ENCODE measurements at regions not wholly inside any gene's neighbourhood (a gene's known extent, or its start where the extent isn't known, plus 50 kb on each side); places are given as distances from the start of the nearest gene placed in this dataset.

DNA sequence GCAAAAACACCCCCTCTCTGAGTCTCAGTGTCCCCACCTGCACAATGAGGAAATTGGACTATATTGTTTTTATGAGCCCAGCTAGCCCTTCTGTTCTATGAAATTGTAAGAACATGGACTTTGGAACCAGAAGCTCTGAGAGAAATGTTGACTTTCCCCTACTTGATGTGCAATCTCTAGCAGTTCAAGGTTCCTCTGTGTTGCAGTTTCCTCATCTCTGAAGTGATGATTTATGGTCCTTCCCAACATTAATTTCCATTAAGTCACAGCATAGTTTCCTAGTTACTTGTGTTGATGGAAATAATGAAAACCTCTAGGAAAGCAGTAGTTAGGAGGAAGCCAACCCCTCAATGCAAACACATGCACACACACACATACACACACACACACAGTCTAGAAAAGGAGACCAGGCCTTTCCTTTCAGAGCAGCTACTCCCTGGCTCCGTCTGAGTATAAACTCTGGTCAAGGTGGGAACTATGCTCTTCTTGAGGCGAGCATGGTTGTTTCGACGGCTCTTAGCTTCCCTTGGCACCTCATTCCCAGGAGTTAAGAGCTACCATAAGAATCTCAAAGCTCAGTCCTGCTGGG is 518.4 kb downstream of the SOX6 start:
- Histone ChIP-seq H3K36me3 (no peaks in the 10 kb centered on the region), H3K4me1 (no peaks in the 10 kb centered on the region; the same call in 1 of the 2 replicates), H3K9me3 (no peaks in the 10 kb centered on the region), H3K4me3 (ENCODE audit: low read depth, low read length) (no peak overlapping the region), H3K27me3 (no peaks in the 10 kb centered on the region)
- TF ChIP-seq, protein P1, sequence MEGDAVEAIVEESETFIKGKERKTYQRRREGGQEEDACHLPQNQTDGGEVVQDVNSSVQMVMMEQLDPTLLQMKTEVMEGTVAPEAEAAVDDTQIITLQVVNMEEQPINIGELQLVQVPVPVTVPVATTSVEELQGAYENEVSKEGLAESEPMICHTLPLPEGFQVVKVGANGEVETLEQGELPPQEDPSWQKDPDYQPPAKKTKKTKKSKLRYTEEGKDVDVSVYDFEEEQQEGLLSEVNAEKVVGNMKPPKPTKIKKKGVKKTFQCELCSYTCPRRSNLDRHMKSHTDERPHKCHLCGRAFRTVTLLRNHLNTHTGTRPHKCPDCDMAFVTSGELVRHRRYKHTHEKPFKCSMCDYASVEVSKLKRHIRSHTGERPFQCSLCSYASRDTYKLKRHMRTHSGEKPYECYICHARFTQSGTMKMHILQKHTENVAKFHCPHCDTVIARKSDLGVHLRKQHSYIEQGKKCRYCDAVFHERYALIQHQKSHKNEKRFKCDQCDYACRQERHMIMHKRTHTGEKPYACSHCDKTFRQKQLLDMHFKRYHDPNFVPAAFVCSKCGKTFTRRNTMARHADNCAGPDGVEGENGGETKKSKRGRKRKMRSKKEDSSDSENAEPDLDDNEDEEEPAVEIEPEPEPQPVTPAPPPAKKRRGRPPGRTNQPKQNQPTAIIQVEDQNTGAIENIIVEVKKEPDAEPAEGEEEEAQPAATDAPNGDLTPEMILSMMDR (IDR thresholded peaks at IDR 0.05; ENCODE audit: low read depth, low read length) = no peak
- DNase-seq = no peak

DNA sequence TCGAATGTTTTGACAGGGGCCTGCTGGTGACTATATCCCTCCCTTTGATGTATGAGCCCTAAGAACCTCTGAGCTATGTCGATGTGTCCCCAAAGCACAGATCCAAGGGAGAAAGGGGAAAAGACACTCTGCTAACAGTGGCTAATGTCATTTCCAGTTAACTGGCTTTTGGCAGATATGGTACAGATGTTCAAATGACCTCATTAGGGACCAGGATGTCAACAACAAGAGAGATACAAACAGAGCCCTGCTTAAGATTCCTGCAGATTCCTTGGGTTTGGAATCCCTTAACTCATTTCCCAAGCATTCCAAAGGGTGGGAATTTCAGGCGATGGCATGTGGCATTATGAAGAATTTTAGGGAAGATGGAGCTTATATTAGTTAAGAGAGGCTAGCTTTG is 517.3 kb downstream of the SOX6 start:
- Histone ChIP-seq H3K9me3 (no peaks in the 10 kb centered on the region), H3K36me3 (no peaks in the 10 kb centered on the region), H3K4me3 (ENCODE audit: low read depth, low read length) (no peak overlapping the region), H3K27me3 (no peaks in the 10 kb centered on the region), H3K4me1 (peaks cover 4% of the 10 kb centered on the region)
- TF ChIP-seq, protein P1 (IDR thresholded peaks at IDR 0.05; ENCODE audit: low read depth, low read length) = no peak
- no peak for DNase-seq

DNA sequence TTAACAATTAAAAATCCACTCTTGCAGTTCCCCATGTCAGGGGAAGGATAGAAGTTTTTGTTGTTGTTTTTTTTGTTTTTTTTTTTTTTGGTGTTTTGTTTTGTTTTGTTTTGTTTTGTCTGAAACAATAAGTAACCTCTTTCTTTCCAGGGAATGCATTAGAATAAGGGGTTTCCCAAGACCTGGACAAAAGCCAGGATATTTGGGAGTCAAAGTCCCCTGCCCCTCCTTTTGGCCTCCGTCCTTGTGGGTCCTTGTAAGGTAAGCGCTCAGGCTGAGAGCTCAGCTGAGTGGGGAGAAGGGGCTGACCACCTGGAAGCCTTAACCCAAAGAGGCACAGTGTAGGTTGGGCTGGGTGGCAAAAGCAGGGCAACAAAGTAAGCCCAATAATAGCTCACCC is 515.4 kb downstream of the SOX6 start:
- Histone ChIP-seq H3K36me3 (no peaks in the 10 kb centered on the region), H3K4me3 (ENCODE audit: low read depth, low read length) (no peak overlapping the region), H3K4me1 (peaks cover 4% of the 10 kb centered on the region), H3K9me3 (no peaks in the 10 kb centered on the region), H3K27me3 (no peaks in the 10 kb centered on the region)
- DNase-seq = no peak
- TF ChIP-seq, protein P1 (IDR thresholded peaks at IDR 0.05; ENCODE audit: low read depth, low read length) = no peak

DNA sequence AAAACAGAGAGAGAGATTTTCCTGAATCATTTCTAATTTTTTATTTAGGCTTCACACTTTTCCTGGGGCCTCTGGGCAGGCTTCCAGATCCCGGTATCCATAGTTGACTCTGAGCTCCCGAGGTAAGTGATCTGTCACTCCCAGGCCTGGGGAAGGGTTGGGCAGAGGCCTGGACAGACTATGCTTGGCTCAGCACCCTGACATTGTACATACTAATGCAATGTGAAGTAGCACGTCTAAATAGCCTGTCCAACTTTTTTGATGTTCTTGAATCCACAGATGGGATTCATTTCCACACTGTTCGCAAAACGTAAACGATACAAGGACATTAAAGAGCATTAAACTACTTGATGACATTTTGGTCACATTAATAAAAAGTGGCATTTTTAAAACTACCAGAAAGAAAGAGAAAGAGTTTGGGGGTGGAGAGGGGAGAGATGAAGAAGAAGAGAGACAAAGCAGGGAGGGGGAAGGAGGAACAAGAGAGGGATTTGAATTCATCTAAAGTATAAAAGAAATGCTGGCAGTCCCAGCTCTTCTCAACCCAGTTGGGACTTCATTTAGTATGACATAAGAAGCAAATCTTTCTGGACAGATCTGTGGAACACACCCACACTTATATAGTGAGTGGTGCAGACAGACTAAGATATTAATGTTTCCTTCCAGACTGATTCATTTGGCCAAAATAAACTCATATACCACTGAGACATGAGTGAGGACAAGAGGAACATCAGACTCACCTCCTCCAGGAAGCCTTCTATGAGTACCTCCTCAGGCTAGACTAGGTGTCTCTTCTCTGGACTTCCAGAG is 514.2 kb downstream of the SOX6 start:
- peak; percentile 42 for DNase-seq
- H3K4me1 ChIP-seq = peaks cover 4% of the 10 kb centered on the region
- H3K27me3 ChIP-seq = no peaks in the 10 kb centered on the region
- no peak overlapping the region for H3K4me3 ChIP-seq (ENCODE audit: low read depth, low read length)
- H3K9me3 ChIP-seq = no peaks in the 10 kb centered on the region
- TF ChIP-seq, protein P1 (IDR thresholded peaks at IDR 0.05; ENCODE audit: low read depth, low read length) = no peak
- H3K36me3 ChIP-seq = no peaks in the 10 kb centered on the region

DNA sequence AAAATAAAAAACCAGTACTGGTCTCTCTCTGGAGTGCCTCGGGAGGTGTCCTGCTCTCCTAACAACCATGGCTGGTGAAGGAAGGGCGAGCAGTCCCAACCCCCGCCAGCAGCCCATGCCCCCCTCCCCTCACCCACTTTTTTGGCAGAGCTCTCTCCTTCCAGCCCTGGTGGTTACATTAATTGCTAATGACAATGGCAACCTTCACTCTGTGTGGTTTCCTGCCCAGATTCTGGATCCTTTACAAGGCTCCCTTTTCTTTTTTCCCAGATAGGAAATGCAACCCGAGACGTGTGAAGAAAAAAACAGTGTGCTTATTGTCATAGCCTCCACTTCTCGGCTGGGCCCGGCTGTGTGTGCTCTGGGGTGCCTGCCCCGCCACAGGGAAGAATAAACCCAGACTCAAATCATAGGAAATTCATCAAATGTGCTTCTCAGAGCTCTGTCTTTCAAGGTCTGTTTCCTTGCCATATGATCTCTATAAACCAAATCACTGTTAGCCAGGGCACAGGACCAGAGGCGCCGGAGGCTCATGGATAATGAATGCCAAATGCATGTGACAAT is 513.0 kb downstream of the SOX6 start:
- TF ChIP-seq, protein P1 (IDR thresholded peaks at IDR 0.05; ENCODE audit: low read depth, low read length) = no peak
- DNase-seq = peak; percentile 42
- no peaks in the 10 kb centered on the region for H3K36me3 ChIP-seq
- H3K9me3 ChIP-seq = no peaks in the 10 kb centered on the region
- H3K4me1 ChIP-seq = peaks cover 4% of the 10 kb centered on the region
- H3K4me3 ChIP-seq (ENCODE audit: low read depth, low read length) = 0 out of 2 replicates have a peak overlapping the region, but pooled peaks have one; percentile 8
- no peaks in the 10 kb centered on the region for H3K27me3 ChIP-seq

DNA sequence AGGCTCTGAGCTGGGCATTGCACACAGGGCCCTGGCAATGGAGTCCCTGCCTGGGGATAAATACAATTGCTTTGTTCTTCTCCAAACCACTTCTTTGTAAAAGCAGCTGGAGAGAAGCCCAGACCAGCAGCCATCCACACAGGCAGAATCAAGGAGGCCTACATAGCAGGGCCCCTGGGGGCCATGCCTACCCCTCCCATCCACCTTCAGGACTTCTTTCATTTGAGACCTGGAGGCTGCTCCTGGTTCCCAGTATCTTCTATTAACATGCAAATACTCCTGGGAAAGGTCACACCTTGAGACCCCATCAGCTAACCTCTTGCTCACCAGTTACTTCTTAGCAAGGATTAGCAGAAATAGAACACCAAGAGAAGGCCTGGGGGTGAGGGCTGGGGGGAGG is 511.1 kb downstream of the SOX6 start:
- no peak overlapping the region for H3K4me3 ChIP-seq (ENCODE audit: low read depth, low read length)
- no peaks in the 10 kb centered on the region for H3K36me3 ChIP-seq
- H3K9me3 ChIP-seq = no peaks in the 10 kb centered on the region
- DNase-seq = no peak
- TF ChIP-seq, protein P1 (IDR thresholded peaks at IDR 0.05; ENCODE audit: low read depth, low read length) = no peak
- no peaks in the 10 kb centered on the region for H3K27me3 ChIP-seq
- H3K4me1 ChIP-seq = peaks cover 4% of the 10 kb centered on the region

Measured in BE2C (cell line).